Cardiac fibroblast (primary cell): ENCODE measurements at regions not wholly inside any gene's neighbourhood (a gene's known extent, or its start where the extent isn't known, plus 50 kb on each side); places are given as distances from the start of the nearest gene placed in this dataset.
"Not testable (repeated sequence)": the region's sequence is repeated elsewhere in the genome, so short reads cannot be mapped to it uniquely, and the experiment has no call there.

Experiments used
- DNase-seq, 2 donors: peaks; one replicate each; pipeline versions ENCODE4 v3.0.0 to v3.0.0-alpha.2; 2010; ENCODE audit warnings: low read depth in 2 of 2
- H3K4me3 ChIP-seq, 2 donors: replicated peaks in 1 of 2; 1 replicate in 1 of 2; 2 replicates in 1 of 2; pipeline ENCODE4 v1.5.1; 2011; ENCODE audit warnings: low read depth in 2 of 2, low read length in 2 of 2, mild to moderate bottlenecking in 2 of 2, moderate library complexity in 1 of 2
- CTCF ChIP-seq: IDR thresholded peaks from one replicate; pipeline ENCODE4 v1.5.1; 2011; ENCODE audit warnings: low read depth, mild to moderate bottlenecking, low read length, inconsistent platforms

GRCh38 chr2:200121931-200122330 lies 166.5 kb downstream of the MAIP1 start:
- DNase-seq: peak in 1 of 2 donors; percentile 28
- no peak overlapping the region for H3K4me3 ChIP-seq
- no peak for TF ChIP-seq CTCF

- no peak for TF ChIP-seq CTCF
- peak in 1 of 2 donors; percentile 16 for DNase-seq
- H3K4me3 ChIP-seq: no peak overlapping the region
Observed at GRCh38 chr2:200122683-200123082, 167.3 kb downstream of the MAIP1 start.

- not testable (repeated sequence) for H3K4me3 ChIP-seq, DNase-seq
Observed at GRCh38 chr2:200124665-200125368, 169.4 kb downstream of the MAIP1 start.

GRCh38 chr2:200125444-200126284 lies 170.3 kb downstream of the MAIP1 start:
- no peak for DNase-seq
- H3K4me3 ChIP-seq: no peak overlapping the region
- TF ChIP-seq CTCF: no peak

GRCh38 chr2:200126285-200126670 lies 170.9 kb downstream of the MAIP1 start:
- H3K4me3 ChIP-seq, DNase-seq: not testable (repeated sequence)

- not testable (repeated sequence) for DNase-seq, H3K4me3 ChIP-seq
Observed at GRCh38 chr2:200126680-200127079, 171.3 kb downstream of the MAIP1 start.

- TF ChIP-seq CTCF: peak; percentile 6
- DNase-seq: peak; percentile 26 to 65
- H3K4me3 ChIP-seq: no peak overlapping the region
Observed at GRCh38 chr2:200127848-200128247, 172.5 kb downstream of the MAIP1 start.

GRCh38 chr2:200128296-200128695 lies 172.9 kb downstream of the MAIP1 start:
- no peak for TF ChIP-seq CTCF

More at GRCh38 chr2:200128296-200128695, 172.9 kb downstream of the MAIP1 start:
- no peak for DNase-seq
- H3K4me3 ChIP-seq: no peak overlapping the region
